ENCODE measurements at regions not wholly inside any gene's neighbourhood (a gene's known extent, or its start where the extent isn't known, plus 50 kb on each side); places are given as distances from the start of the nearest gene placed in this dataset.

DNA sequence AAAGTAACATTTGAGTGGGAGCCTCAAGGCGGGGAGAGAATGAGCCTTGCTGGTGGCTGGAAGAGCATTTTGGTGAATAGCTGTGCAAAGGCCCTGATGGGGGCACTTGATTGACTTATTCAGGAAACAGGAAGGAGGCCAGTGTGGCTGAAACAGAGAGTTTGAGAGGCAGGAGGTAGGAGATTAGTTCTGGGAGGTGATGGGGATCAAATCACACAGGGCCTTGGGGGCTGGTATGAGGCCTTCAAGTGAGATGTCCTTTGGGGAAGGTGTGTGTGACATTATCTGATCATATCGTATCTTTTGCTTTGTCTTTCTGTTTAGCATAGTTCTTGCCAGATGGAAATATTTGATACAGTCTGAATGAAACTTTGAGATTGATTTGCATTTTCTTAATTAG lies 172.3 kb downstream of the TENT4A start:
- no peak overlapping the region for H3K4me3 Mint-ChIP-seq
- H3K27ac Mint-ChIP-seq, result no peak overlapping the region
- H3K9me3 Mint-ChIP-seq, result peaks cover 47% of the 10 kb centered on the region
- no peaks in the 10 kb centered on the region for H3K36me3 ChIP-seq (ENCODE audit: control insufficient read depth, insufficient read depth, low read length)
- no peaks in the 10 kb centered on the region for H3K4me1 Mint-ChIP-seq
- H3K27me3 Mint-ChIP-seq (ENCODE audit: insufficient read depth), result peaks cover 6% of the 10 kb centered on the region
- no peaks in the 10 kb centered on the region for H3K4me1 ChIP-seq (ENCODE audit: control insufficient read depth, insufficient read depth, low read length)
- H3K9ac ChIP-seq (ENCODE audit: extremely low read depth, low read length, poor library complexity, severe bottlenecking), result no peak overlapping the region
- no peaks in the 10 kb centered on the region for H3K36me3 Mint-ChIP-seq (ENCODE audit: low read depth)
- TF ChIP-seq, protein P1, sequence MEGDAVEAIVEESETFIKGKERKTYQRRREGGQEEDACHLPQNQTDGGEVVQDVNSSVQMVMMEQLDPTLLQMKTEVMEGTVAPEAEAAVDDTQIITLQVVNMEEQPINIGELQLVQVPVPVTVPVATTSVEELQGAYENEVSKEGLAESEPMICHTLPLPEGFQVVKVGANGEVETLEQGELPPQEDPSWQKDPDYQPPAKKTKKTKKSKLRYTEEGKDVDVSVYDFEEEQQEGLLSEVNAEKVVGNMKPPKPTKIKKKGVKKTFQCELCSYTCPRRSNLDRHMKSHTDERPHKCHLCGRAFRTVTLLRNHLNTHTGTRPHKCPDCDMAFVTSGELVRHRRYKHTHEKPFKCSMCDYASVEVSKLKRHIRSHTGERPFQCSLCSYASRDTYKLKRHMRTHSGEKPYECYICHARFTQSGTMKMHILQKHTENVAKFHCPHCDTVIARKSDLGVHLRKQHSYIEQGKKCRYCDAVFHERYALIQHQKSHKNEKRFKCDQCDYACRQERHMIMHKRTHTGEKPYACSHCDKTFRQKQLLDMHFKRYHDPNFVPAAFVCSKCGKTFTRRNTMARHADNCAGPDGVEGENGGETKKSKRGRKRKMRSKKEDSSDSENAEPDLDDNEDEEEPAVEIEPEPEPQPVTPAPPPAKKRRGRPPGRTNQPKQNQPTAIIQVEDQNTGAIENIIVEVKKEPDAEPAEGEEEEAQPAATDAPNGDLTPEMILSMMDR (conservative IDR thresholded peaks at IDR 0.05), result no peak
- no peak overlapping the region for H3K4me3 ChIP-seq (ENCODE audit: low read length)
- peaks cover 15% of the 10 kb centered on the region for H3K9me3 ChIP-seq (ENCODE audit: control insufficient read depth, low read length)
- 92 to 93% methylated on average over 2 of the region's 2 CpGs for WGBS, 2 experiments (ENCODE audit: insufficient coverage in 1 of 2, insufficient read length in 1 of 2)
- H3K27me3 ChIP-seq (ENCODE audit: control insufficient read depth, insufficient read depth, low read length, poor library complexity, severe bottlenecking), result peaks cover 27% of the 10 kb centered on the region
- DNase-seq, result no peak
- no peak overlapping the region for H3K27ac ChIP-seq (ENCODE audit: low read depth, low read length)

DNA sequence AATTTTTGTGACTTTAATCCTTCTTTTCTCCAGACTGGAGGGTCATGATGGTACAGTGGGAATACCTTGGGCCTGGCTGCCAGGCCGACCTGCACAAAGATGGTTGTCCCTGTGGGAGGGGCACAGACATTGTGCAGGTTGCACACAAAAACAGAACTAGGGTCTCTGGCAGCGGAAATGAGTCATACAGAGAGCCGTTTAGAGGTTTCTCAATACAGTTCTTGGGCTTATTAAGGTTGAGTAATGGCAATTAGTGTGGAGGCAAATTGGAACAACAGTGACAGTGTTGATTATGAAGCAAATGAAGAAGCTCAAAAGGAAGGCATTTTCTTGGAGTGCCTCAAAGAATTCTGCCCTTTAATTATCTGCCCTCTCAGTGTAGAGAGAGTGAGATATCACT lies 173.6 kb downstream of the TENT4A start:
- DNase-seq, result no peak
- Histone ChIP-seq H3K4me3 (ENCODE audit: low read length) (no peak overlapping the region), H3K9me3 (ENCODE audit: control insufficient read depth, low read length) (peaks cover 15% of the 10 kb centered on the region), H3K9ac (ENCODE audit: extremely low read depth, low read length, poor library complexity, severe bottlenecking) (no peak overlapping the region), H3K27ac (ENCODE audit: low read depth, low read length) (no peak overlapping the region), H3K27me3 (ENCODE audit: control insufficient read depth, insufficient read depth, low read length, poor library complexity, severe bottlenecking) (peaks cover 16% of the 10 kb centered on the region), H3K36me3 (ENCODE audit: control insufficient read depth, insufficient read depth, low read length) (no peaks in the 10 kb centered on the region), H3K4me1 (ENCODE audit: control insufficient read depth, insufficient read depth, low read length) (no peaks in the 10 kb centered on the region)
- H3K27me3 Mint-ChIP-seq (ENCODE audit: insufficient read depth), result peaks cover 6% of the 10 kb centered on the region
- TF ChIP-seq, protein P1 (conservative IDR thresholded peaks at IDR 0.05), result no peak
- no peak overlapping the region for H3K27ac Mint-ChIP-seq
- H3K9me3 Mint-ChIP-seq, result peaks cover 47% of the 10 kb centered on the region
- 89 to 93% methylated on average over 2 to 3 of the region's 3 CpGs for WGBS, 2 experiments (ENCODE audit: insufficient coverage in 1 of 2, insufficient read length in 1 of 2)
- H3K4me1 Mint-ChIP-seq, result no peaks in the 10 kb centered on the region
- H3K4me3 Mint-ChIP-seq, result no peak overlapping the region
- no peaks in the 10 kb centered on the region for H3K36me3 Mint-ChIP-seq (ENCODE audit: low read depth)

DNA sequence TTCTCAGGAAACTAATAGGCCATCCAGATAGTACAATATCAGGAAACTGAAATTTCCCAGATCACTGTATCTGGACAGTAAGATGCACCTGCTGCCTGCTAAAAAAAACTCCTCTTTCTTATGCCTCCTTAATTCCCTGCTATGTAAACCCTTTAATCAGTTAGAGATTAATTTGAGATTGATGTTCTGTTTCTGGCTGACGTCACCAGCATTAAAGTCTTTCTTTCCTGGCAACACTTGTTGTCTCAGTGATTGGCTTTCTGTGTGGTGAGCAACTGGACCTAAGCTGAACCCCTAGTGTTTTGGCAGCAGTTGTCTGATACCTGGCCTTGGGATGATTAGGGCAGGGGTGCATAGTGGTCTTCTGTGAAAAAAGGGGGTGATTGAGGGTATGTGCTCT lies 175.8 kb downstream of the TENT4A start:
- H3K9me3 Mint-ChIP-seq, result peaks cover 47% of the 10 kb centered on the region
- H3K27me3 Mint-ChIP-seq (ENCODE audit: insufficient read depth), result peaks cover 6% of the 10 kb centered on the region
- H3K4me1 Mint-ChIP-seq, result no peaks in the 10 kb centered on the region

More for the DNA sequence above, 175.8 kb downstream of the TENT4A start:
- no peaks in the 10 kb centered on the region for H3K27me3 ChIP-seq (ENCODE audit: control insufficient read depth, insufficient read depth, low read length, poor library complexity, severe bottlenecking)
- no peak overlapping the region for H3K4me3 Mint-ChIP-seq
- no peak for DNase-seq
- no peak overlapping the region for H3K27ac Mint-ChIP-seq
- no peak overlapping the region for H3K4me3 ChIP-seq (ENCODE audit: low read length)
- no peaks in the 10 kb centered on the region for H3K4me1 ChIP-seq (ENCODE audit: control insufficient read depth, insufficient read depth, low read length)
- no peaks in the 10 kb centered on the region for H3K36me3 Mint-ChIP-seq (ENCODE audit: low read depth)
- no peak overlapping the region for H3K27ac ChIP-seq (ENCODE audit: low read depth, low read length)
- no peak overlapping the region for H3K9ac ChIP-seq (ENCODE audit: extremely low read depth, low read length, poor library complexity, severe bottlenecking)
- whole genome bisulfite sequencing, 2 experiments (ENCODE audit: insufficient coverage in 1 of 2, insufficient read length in 1 of 2), result 93 to 100% methylated on average over 1 of the region's 1 CpG
- no peaks in the 10 kb centered on the region for H3K36me3 ChIP-seq (ENCODE audit: control insufficient read depth, insufficient read depth, low read length)
- TF ChIP-seq, protein P1 (conservative IDR thresholded peaks at IDR 0.05), result no peak
- peaks cover 15% of the 10 kb centered on the region for H3K9me3 ChIP-seq (ENCODE audit: control insufficient read depth, low read length)

All from endodermal cell (in vitro differentiated cells).